ENCODE measurements at regions not wholly inside any gene's neighbourhood (a gene's known extent, or its start where the extent isn't known, plus 50 kb on each side); places are given as distances from the start of the nearest gene placed in this dataset.

DNA sequence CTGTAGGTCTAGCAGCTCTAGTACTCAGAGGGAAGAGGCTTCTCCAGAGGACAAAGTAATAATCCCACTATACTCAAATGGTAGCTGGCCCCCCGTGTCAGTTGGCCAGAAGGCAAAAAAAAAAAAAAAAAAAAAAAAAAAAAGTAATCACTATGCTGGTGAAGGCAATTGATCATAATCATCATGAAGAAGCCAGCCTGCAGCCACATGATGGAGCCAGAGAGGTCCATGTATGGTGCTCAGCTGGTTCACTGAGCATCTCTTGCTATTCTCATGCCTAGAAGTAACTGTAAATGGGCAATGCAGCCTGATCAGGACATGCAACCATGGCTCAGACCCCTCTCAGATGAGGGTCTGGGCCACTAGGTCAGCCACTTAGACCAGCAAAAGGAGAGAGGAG is 378.8 kb downstream of the MED13L start:
- TF ChIP-seq, protein P1, sequence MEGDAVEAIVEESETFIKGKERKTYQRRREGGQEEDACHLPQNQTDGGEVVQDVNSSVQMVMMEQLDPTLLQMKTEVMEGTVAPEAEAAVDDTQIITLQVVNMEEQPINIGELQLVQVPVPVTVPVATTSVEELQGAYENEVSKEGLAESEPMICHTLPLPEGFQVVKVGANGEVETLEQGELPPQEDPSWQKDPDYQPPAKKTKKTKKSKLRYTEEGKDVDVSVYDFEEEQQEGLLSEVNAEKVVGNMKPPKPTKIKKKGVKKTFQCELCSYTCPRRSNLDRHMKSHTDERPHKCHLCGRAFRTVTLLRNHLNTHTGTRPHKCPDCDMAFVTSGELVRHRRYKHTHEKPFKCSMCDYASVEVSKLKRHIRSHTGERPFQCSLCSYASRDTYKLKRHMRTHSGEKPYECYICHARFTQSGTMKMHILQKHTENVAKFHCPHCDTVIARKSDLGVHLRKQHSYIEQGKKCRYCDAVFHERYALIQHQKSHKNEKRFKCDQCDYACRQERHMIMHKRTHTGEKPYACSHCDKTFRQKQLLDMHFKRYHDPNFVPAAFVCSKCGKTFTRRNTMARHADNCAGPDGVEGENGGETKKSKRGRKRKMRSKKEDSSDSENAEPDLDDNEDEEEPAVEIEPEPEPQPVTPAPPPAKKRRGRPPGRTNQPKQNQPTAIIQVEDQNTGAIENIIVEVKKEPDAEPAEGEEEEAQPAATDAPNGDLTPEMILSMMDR (IDR thresholded peaks at IDR 0.05 in 4 of 5, conservative IDR thresholded peaks at IDR 0.05 in 1 of 5): no peak
- no peak for TF ChIP-seq POLR2A (IDR thresholded peaks at IDR 0.05)

Measured in gastrocnemius medialis (tissue), 4 donors.